ENCODE measurements at regions not wholly inside any gene's neighbourhood (a gene's known extent, or its start where the extent isn't known, plus 50 kb on each side); places are given as distances from the start of the nearest gene placed in this dataset.

GRCh38 chr5:153030755-153031725, 459.4 kb upstream of the GRIA1 start:
- no peak for FAIRE-seq

- no peak for FAIRE-seq
Observed at GRCh38 chr5:153039501-153039900, 451.0 kb upstream of the GRIA1 start.

DNA sequence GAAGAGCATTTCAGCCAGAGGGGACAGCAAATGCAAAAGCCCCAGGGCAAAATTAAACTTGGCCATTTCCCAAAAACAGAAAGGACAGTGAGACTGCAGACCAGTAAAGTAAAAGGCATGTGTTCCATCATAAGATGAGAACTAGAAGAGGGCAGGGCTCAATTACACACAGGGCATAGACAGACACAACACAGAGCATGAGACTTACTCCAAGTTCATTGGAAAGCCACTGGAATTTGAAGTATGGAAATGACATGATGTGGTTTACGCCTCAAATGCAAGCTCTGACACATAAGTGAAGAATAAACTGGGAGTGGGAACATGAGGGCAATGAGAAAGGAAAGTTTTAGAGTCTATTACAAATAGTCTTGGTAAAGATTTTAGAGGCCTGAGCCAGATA, 446.6 kb upstream of the GRIA1 start:
- FAIRE-seq: no peak

GRCh38 chr5:153050496-153051179, 439.8 kb upstream of the GRIA1 start:
- FAIRE-seq: no peak

- no peak for FAIRE-seq
Observed at GRCh38 chr5:153066281-153066680, 424.2 kb upstream of the GRIA1 start.

GRCh38 chr5:153067869-153068268, 422.6 kb upstream of the GRIA1 start:
- FAIRE-seq: no peak

DNA sequence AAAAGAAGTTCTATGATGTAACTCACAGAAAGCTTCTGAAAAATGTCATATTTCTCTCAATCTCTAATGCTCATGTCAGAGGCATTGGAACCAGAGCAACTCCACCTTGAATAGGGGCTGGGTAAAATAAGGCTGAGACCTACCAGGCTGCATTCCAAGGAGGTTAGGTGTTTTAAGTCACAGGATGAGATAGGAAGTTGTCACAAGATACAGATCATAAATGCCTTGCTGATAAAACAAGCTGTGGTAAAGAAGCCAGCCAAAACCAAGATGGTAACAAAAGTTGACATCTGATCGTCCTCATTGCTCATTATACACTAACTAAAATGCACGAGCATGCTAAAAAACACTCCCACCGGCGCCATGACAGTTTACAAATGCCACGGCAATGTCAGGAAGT, 411.1 kb upstream of the GRIA1 start:
- no peak for FAIRE-seq

DNA sequence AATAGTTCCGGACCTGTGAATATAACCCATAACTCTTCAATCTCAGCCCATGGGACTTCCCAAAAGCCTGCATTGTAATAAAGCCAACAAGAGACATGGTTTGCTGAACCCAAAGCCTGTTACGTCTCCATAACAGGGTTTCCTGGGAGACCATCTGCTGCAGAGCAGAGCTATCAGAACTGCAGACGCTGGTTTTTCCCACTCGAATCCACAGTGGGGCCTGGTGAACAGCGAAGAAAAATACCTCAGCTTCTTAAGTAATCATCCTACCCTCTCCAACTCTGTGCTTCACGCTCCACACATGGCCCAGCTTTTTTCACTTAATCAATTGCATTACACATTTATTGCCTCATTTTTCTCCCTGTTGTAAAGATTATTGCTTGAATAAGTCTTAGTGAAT, 409.5 kb upstream of the GRIA1 start:
- FAIRE-seq: no peak

DNA sequence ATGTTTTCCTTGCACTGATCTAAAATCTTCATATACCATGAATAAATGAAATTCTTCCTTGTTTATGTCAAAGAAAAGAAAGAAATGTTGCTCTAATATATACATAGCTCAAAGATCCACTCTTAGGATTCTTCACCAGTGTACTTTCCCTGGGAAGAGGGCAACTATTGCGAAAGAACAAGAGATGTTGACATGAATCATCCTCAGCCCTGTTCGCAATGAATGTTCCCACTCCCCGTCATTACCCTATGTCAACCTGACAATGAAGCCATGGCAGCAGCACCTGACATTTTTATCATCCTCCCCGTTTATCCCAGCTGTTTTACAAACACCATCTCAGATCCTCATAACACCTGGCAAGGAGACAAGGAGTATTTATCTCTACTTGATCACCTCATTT, 409.1 kb upstream of the GRIA1 start:
- no peak for FAIRE-seq

DNA sequence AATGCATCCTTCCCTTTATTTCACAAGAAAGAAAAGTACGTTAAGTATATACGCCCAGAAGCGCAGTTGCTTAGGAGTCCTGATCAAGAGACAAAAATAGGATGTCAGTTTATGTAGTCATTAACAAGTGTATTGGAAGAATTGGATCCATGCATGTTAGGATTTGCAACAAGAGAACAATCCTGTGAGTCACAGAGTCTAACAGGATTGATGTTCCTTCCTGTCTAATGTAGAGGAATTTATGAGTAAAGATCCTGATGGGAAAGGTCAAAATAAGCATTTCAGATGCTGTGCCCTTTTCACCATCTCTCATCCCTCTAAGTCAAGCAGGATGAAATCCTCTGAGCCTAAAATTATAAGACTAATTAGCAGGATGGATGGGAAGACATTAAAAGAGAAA, 406.0 kb upstream of the GRIA1 start:
- no peak for FAIRE-seq

- FAIRE-seq: no peak
Observed at GRCh38 chr5:153086486-153086885, 404.0 kb upstream of the GRIA1 start.

GRCh38 chr5:153088538-153088937, 401.9 kb upstream of the GRIA1 start:
- no peak for FAIRE-seq

DNA sequence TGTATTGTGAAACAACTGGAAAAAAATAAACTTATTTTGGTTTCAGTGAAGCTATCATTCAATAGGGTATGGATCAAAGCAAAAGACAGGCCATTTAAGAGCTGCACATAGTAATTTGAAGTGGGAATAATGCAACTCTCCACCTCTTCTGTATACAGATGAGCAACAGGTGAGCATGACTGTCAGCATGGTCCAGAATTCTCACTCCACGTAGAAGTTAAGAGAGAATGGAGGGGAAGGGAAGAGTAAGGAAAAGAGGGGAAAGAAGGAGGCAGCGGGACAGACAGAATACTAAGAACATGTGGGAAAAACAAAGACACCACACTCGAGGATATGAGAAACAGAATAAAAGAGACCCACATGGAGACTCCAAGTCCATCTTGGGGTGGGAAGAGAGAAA, 396.1 kb upstream of the GRIA1 start:
- FAIRE-seq: no peak

DNA sequence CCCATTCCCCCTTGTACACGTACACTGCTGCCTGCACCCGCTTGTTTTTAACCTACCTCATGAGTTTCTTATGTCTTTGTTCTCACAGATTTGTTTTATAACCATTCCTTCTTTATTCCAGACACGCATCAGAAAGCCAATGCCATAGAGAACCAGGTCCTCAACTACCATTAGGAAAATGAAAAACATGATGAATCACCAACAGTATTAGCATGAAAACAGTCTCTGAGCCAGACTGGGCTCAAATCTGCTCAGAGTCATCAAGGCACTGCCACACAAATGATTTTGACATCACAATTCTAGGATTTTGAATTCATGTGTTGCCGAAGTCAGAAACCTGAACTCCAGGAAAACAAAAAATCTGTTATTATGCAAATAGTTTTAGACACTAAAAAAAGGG, 394.1 kb upstream of the GRIA1 start:
- FAIRE-seq: no peak

DNA sequence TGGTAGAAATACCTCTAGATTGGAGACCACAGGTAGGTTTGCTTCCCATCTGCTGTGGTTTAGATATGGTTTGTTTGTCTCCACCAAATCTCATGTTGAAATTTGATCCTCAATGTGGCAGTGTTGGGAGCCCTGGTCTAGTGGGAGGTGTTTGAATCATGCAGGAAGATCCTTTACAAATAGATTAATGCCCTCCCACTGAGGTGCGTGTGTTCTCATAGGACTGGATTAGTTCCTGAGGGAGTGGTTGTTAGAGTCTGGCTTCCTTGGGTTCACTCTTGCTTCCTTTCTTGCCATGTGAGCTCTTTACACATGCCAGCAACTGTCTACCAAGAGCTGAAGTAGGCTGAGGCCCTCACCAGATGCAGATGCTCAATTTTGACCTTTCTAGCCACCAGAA, 391.1 kb upstream of the GRIA1 start:
- FAIRE-seq: no peak

- no peak for FAIRE-seq
Observed at GRCh38 chr5:153101235-153102180, 389.0 kb upstream of the GRIA1 start.

GRCh38 chr5:153116916-153117315, 373.6 kb upstream of the GRIA1 start:
- FAIRE-seq: no peak

DNA sequence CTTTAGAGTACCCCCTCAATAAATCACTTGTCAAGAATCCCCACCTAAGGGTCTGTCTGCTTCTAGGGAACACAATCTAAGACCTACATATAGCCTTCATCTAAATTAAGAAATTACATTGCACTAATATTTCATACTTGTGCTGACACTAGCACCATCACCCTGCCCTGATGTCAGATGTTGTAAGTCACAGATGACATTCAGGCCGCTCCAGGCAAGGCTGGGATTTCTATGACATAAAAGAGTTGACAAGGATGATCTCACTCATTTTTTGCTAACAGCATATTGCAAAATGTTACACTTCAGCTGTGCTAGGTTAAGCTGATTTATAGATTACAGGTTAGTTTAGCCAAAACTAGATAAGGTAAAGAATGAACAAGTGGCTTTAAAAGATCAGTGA, 372.5 kb upstream of the GRIA1 start:
- no peak for FAIRE-seq

DNA sequence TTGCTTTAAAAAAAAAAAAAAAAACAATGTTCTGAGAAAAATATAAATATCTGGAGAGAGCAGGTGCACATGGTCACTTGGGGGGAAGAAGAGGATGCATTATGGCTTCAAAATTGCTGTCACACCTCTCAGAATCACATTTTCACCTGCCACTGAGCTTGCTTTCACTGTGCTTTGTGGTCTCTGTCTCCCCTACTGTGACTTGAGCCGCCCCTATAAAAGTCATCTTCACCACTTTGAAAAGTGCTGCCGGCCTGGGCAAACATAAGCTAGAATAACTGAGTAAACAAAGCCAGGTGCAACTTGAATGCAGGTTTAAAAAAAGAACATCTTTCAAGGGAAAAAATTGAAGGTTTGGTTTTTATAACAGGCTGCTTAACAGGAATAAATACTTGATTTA, 368.1 kb upstream of the GRIA1 start:
- no peak for FAIRE-seq

GRCh38 chr5:153130296-153130695, 360.2 kb upstream of the GRIA1 start:
- no peak for FAIRE-seq

- FAIRE-seq: no peak
Observed at GRCh38 chr5:153135411-153135810, 355.1 kb upstream of the GRIA1 start.

DNA sequence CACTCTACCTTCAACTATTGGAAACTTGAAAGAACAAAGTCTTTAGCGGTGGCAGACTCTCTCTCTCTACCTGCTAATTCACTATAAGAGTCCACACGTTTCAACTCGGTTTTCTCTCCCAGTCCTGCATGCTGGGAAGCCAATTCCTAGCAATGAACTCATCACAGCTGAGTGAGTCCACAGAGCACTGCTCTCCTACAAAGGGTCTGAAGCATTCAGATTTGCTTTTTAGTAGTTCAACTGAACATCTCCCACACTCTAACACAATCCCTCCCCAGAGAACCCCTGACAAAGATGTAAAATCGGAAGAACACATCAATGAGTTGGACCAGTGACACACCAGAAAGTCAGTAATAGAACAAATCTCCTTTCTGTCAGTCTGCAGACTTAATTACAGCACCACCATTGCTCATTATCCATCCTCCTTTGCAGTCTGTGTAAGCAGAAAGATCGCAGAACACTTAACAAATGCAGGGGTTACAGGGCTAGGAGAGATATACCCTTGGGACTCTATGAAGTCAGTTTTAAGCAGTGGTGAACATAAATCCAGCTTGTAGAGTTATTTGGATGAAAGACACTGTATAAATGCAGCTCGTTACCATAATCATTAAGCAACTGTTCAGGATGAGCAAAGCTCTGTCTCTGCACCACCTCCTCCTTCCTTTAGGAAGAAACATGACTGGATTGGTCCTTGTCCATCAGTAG, 353.4 kb upstream of the GRIA1 start:
- FAIRE-seq: no peak
